Right lobe of liver (tissue), 4 donors: ENCODE measurements at regions not wholly inside any gene's neighbourhood (a gene's known extent, or its start where the extent isn't known, plus 50 kb on each side); places are given as distances from the start of the nearest gene placed in this dataset.

Experiments
- POLR2A ChIP-seq: fragments of 450-650 bp; IDR thresholded peaks from one replicate; pipeline ENCODE4 v1.6.1; 2017; ENCODE audit warnings: antibody characterized with exemption, mild to moderate bottlenecking
- TF ChIP-seq, protein P1 (sequence below), 4 donors: fragments of 200-600 bp in 3 of 4; fragments of 450-650 bp in 1 of 4; IDR thresholded peaks; one replicate each; pipeline versions ENCODE4 v1.5.1 to v1.8.0; 2016 to 2022; ENCODE audit warnings: antibody characterized with exemption in 4 of 4, mild to moderate bottlenecking in 2 of 4
- donor health status: DM: no; HTN: no; CAD: no.
- donor health status: DM: no; HTN: no; CAD: no.
- donor health status: DM: no; HTN: yes; CAD: no.

DNA sequence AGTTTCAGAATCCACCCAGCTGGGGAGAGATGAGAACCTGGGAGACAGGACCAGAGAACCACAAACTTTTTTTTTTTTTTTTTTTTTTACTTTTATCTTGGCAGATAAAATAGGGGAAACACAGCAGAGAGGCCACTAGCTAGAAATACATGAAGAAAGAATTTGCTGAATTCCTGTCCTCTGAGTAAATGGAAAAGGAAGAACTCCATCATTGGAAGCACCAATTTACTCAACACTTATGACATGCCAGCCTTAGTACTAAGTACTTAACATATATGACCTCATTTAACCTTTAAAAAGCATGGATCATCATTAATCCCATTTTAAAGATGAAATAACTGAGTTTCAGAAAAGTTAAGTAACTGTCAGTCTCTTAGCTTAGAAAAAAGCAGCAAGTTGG, 343.0 kb upstream of the NPSR1 start:
- TF ChIP-seq, protein P1, sequence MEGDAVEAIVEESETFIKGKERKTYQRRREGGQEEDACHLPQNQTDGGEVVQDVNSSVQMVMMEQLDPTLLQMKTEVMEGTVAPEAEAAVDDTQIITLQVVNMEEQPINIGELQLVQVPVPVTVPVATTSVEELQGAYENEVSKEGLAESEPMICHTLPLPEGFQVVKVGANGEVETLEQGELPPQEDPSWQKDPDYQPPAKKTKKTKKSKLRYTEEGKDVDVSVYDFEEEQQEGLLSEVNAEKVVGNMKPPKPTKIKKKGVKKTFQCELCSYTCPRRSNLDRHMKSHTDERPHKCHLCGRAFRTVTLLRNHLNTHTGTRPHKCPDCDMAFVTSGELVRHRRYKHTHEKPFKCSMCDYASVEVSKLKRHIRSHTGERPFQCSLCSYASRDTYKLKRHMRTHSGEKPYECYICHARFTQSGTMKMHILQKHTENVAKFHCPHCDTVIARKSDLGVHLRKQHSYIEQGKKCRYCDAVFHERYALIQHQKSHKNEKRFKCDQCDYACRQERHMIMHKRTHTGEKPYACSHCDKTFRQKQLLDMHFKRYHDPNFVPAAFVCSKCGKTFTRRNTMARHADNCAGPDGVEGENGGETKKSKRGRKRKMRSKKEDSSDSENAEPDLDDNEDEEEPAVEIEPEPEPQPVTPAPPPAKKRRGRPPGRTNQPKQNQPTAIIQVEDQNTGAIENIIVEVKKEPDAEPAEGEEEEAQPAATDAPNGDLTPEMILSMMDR (IDR thresholded peaks at IDR 0.05): no peak
- TF ChIP-seq POLR2A: no peak
